ENCODE measurements at regions not wholly inside any gene's neighbourhood (a gene's known extent, or its start where the extent isn't known, plus 50 kb on each side); places are given as distances from the start of the nearest gene placed in this dataset.

GRCh38 chr6:90870561-90870960 is 283.7 kb upstream of the MAP3K7 start:
- TF ChIP-seq CTCF (IDR thresholded peaks at IDR 0.05) (no peak), POLR2A (IDR thresholded peaks at IDR 0.05) (no peak)
